Ovary (tissue), 7 donors: ENCODE measurements at regions not wholly inside any gene's neighbourhood (a gene's known extent, or its start where the extent isn't known, plus 50 kb on each side); places are given as distances from the start of the nearest gene placed in this dataset.

ENCODE experiments used
- DNase-seq, 5 donors: peaks; one replicate each; pipeline ENCODE4 v3.0.0-alpha.2; 2019 to 2020
- H3K27ac ChIP-seq, 2 donors: fragments of 200-600 bp; one replicate each; pipeline versions ENCODE4 v1.5.1 to v1.8.0; 2019 to 2022
- H3K27me3 ChIP-seq: fragments of 200-600 bp; one replicate; pipeline ENCODE4 v1.8.0; 2022
- H3K36me3 ChIP-seq: fragments of 200-600 bp; sonication (generic); one replicate; pipeline ENCODE4 v1.5.1; 2019
- H3K4me1 ChIP-seq: one replicate; pipeline ENCODE4 v1.8.1; 2013; ENCODE audit warnings: mild to moderate bottlenecking, moderate library complexity; ENCODE audit not compliant: insufficient read depth
- H3K4me3 ChIP-seq: fragments of 200-600 bp; sonication (generic); one replicate; pipeline ENCODE4 v1.5.1; 2017
- H3K9me3 ChIP-seq, 2 donors: fragments of 200-600 bp in 1 of 2; sonication (generic) in 1 of 2; one replicate each; pipeline versions ENCODE4 v1.5.1 to v1.8.1; 2013 to 2019; ENCODE audit warnings: mild to moderate bottlenecking in 1 of 2, moderate library complexity in 1 of 2
- EP300 ChIP-seq: sonication (generic); formaldehyde crosslinking; IDR thresholded peaks from one replicate; pipeline ENCODE4 v1.6.1; 2017; ENCODE audit warnings: antibody characterized with exemption
- POLR2A ChIP-seq: fragments of 450-650 bp; IDR thresholded peaks from one replicate; pipeline ENCODE4 v1.6.1; 2017; ENCODE audit warnings: antibody characterized with exemption, mild to moderate bottlenecking, moderate library complexity
- WGBS, 3 donors: extraction: QIAGEN DNeasy Blood & Tissue Kit in 1 of 3; methylation state at CpG; one replicate each; pipeline versions ENCODE4 v1.1.5 to v1.1.7; 2013 to 2017; 5-methylcytosine and 5-hydroxymethylcytosine counted together
- intact Hi-C, 4 donors: fragments of 100-400 bp; cut with DNase I; formaldehyde crosslinking; loops; one replicate each; pipeline versions ENCODE4 v1.11.0 to v1.15.1; 2022 to 2023
- TF ChIP-seq, protein P1 (sequence below), 3 donors: fragments of 450-650 bp in 2 of 3; fragments of 200-600 bp in 1 of 3; IDR thresholded peaks; one replicate each; pipeline versions ENCODE4 v1.5.1 to v1.8.0; 2016 to 2022; ENCODE audit warnings: antibody characterized with exemption in 3 of 3, mild to moderate bottlenecking in 1 of 3
- donor health status: DM: no; HTN: no; CAD: no; lungs with moderate emphysema.
- donor health status: DM: no; HTN: no; CAD: no.
- donor health status: Bipolar disorder and iron deficiency.
- donor health status: DM: no; HTN: no; CAD: no.
- donor health status: DM: yes; HTN: yes; CAD: no.

DNA sequence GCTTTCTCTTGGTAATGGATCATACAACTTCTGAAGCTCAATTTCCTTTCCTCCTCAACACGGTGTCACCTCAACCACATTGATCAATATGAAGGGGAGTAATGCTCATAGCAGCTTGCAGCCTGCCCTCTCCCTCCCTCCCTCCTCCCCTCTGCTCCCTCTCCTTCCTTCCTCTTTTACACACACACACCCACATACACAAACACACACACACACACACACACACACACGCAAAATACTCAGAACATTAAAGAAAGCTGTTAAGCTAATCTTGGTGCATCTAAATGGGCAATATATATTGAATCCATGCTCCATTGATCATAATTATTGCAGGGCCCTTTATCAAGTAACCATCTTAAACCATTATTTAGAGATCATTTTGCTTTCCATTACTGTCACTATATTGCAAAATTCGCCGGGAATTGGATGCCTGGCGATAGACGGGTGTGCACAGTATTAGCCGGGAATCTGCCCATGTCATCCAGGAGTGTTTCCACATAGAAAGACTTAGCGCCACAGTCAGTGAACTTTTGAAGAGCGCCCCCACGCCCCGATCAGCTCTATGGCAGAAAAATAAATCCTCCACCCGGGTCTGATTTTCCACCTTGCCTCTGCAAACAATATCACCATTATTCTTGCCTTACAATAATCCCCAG, 122.0 kb downstream of the PRLHR start:
- WGBS, 3 donors, result 56 to 62% (median 60%) methylated on average over 12 of the region's 12 CpGs
- H3K4me3 ChIP-seq, result no peak overlapping the region
- H3K4me1 ChIP-seq, result no peaks in the 10 kb centered on the region
- H3K9me3 ChIP-seq, result no peaks in the 10 kb centered on the region
- intact Hi-C loops, result no loop called here
- no peaks in the 10 kb centered on the region for H3K27me3 ChIP-seq
- H3K27ac ChIP-seq, result no peak overlapping the region
- TF ChIP-seq, protein P1, sequence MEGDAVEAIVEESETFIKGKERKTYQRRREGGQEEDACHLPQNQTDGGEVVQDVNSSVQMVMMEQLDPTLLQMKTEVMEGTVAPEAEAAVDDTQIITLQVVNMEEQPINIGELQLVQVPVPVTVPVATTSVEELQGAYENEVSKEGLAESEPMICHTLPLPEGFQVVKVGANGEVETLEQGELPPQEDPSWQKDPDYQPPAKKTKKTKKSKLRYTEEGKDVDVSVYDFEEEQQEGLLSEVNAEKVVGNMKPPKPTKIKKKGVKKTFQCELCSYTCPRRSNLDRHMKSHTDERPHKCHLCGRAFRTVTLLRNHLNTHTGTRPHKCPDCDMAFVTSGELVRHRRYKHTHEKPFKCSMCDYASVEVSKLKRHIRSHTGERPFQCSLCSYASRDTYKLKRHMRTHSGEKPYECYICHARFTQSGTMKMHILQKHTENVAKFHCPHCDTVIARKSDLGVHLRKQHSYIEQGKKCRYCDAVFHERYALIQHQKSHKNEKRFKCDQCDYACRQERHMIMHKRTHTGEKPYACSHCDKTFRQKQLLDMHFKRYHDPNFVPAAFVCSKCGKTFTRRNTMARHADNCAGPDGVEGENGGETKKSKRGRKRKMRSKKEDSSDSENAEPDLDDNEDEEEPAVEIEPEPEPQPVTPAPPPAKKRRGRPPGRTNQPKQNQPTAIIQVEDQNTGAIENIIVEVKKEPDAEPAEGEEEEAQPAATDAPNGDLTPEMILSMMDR (IDR thresholded peaks at IDR 0.05), result no peak
- TF ChIP-seq POLR2A, result no peak
- no peak for TF ChIP-seq EP300
- DNase-seq, result no peak
- no peaks in the 10 kb centered on the region for H3K36me3 ChIP-seq

DNA sequence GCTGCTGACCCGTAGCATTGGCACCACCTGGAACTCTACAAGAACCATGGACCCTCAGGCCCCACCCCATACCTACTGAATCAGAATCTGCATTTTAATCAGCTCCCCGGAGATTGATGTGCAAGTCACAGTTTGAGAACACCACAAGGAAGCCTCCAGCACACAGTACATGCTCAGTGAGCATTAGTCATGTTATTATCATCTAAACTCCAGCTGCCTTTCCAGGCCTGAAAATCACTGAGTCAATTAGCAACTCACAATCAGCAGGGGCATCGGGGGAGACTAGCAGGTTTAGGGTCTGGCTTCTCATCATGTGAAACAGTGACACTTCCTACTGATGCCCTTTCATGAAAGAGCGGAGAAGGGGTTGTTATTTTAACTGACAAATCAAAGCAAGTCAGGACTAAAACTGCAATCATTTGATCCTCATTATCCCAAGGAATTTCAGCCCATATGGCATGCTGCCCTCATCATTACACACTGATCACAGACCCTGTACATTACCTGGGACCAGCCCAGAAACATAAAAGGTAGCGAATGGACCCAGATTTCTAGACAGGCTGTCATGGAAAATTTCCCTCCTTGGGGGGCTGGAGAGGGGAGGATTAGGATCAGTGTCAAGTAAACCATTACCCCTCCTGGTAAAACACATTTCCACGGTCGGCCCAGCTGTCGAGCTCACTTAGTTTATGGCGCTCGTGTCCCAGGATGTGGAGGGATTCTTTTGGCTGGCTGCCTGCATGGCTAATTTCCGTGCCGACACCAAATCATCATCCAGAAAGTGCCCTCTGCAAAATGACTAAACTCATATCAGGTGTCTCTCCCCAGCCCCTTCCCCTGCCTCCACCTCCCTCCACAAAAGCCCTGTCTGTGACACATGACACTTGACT, 122.8 kb downstream of the PRLHR start:
- Histone ChIP-seq H3K4me3 (no peak overlapping the region), H3K9me3 (no peaks in the 10 kb centered on the region), H3K4me1 (no peaks in the 10 kb centered on the region), H3K27me3 (no peaks in the 10 kb centered on the region), H3K27ac (no peak overlapping the region), H3K36me3 (no peaks in the 10 kb centered on the region)
- intact Hi-C loops, result no loop called here
- TF ChIP-seq POLR2A (no peak), EP300 (no peak)
- TF ChIP-seq, protein P1 (IDR thresholded peaks at IDR 0.05), result no peak
- 32 to 36% (median 34%) methylated on average over 12 of the region's 12 CpGs for WGBS, 3 donors
- DNase-seq, result no peak

DNA sequence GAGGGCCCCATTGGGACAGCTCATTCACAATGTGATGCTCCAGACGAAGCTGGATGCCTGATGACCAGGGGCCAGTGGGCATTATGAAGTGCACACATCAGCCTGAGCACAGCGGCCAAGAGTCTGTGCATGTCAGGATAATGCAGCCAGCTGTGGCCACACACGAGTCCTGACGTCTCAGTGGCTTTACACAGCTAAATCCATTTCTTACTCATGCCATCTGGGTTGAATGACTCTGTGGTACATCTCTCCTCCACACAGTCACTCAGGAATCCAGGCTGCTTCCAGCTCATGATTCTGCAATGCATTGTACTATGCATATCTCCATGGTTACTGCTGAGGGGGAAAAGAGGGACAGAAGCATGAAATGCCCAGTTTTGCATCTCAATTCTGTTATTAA, 123.6 kb downstream of the PRLHR start:
- Histone ChIP-seq H3K4me3 (no peak overlapping the region), H3K36me3 (no peaks in the 10 kb centered on the region), H3K9me3 (no peaks in the 10 kb centered on the region), H3K4me1 (no peaks in the 10 kb centered on the region), H3K27me3 (no peaks in the 10 kb centered on the region), H3K27ac (no peak overlapping the region)
- WGBS, 3 donors, result 79 to 84% (median 79%) methylated on average over 4 of the region's 4 CpGs
- TF ChIP-seq, protein P1 (IDR thresholded peaks at IDR 0.05), result no peak
- no peak for DNase-seq
- intact Hi-C loops, result no loop called here

DNA sequence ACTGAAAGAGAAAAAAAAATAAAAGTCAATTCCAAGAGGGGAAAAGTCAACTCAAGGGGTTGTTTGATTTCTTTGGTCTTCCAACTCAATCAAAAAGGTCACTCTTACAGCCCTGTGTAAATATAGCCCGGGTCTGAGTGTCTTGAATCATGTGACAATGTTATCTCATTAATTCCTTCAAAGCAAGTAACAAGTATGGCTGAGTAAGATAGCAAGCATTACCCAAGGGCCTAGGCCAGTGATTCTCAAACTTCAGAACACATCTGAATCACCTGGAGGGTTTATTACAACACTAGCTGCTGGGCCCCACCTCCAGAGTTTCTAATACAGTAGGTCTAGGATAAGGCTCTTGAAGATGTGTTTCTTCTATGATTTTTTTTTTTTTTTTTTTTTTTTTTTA, 125.0 kb downstream of the PRLHR start:
- no peak overlapping the region for H3K27ac ChIP-seq
- intact Hi-C loops, result no loop called here
- TF ChIP-seq, protein P1 (IDR thresholded peaks at IDR 0.05), result no peak
- TF ChIP-seq EP300, result no peak
- no peak for TF ChIP-seq POLR2A
- no peak overlapping the region for H3K4me3 ChIP-seq
- DNase-seq, result no peak
- no peaks in the 10 kb centered on the region for H3K4me1 ChIP-seq
- H3K9me3 ChIP-seq, result no peaks in the 10 kb centered on the region
- 18 to 26% (median 20%) methylated on average over 1 of the region's 1 CpG for WGBS, 3 donors
- H3K27me3 ChIP-seq, result no peaks in the 10 kb centered on the region
- no peaks in the 10 kb centered on the region for H3K36me3 ChIP-seq
